ENCODE measurements at regions not wholly inside any gene's neighbourhood (a gene's known extent, or its start where the extent isn't known, plus 50 kb on each side); places are given as distances from the start of the nearest gene placed in this dataset.
A peak's percentile ranks its signal among the peaks of the same experiment; 100 is the strongest.

- H3K9me3 ChIP-seq: no peaks in the 10 kb centered on the region
- TF ChIP-seq POLR2A (IDR thresholded peaks at IDR 0.05) (no peak), CTCF (IDR thresholded peaks at IDR 0.05) (no peak), EP300 (IDR thresholded peaks at IDR 0.05) (no peak), POLR2AphosphoS5 (IDR thresholded peaks at IDR 0.05) (no peak)
- H3K36me3 ChIP-seq: no peaks in the 10 kb centered on the region
- peak in 1 of 2 donors; percentile 3 for DNase-seq
- no peaks in the 10 kb centered on the region for H3K27me3 ChIP-seq
- WGBS, 2 donors: 87% methylated on average over 7 to 8 of the region's 8 CpGs
- H3K27ac ChIP-seq: no peak overlapping the region
- H3K4me3 ChIP-seq: no peak overlapping the region
- H3K4me1 ChIP-seq: peaks cover 0 to 9% (median 3%) of the 10 kb centered on the region in 4 donors
- ATAC-seq (ENCODE audit: low FRiP score in 2 of 2): no peak
Measured at GRCh38 chr17:77742579-77742978, 215.9 kb upstream of the TNRC6C start.

- Histone ChIP-seq H3K27me3 (no peaks in the 10 kb centered on the region), H3K27ac (no peak overlapping the region), H3K4me3 (no peak overlapping the region), H3K4me1 (no peaks in the 10 kb centered on the region), H3K36me3 (no peaks in the 10 kb centered on the region), H3K9me3 (no peaks in the 10 kb centered on the region)
- 83 to 89% methylated on average over 20 to 21 of the region's 21 CpGs for WGBS, 2 donors
- DNase-seq (peak in 1 of 2 donors; percentile 15), ATAC-seq (ENCODE audit: low FRiP score in 2 of 2) (peak in 1 of 2 donors; percentile 50)
- TF ChIP-seq POLR2AphosphoS5 (IDR thresholded peaks at IDR 0.05) (no peak), EP300 (IDR thresholded peaks at IDR 0.05) (no peak), POLR2A (IDR thresholded peaks at IDR 0.05) (no peak), CTCF (IDR thresholded peaks at IDR 0.05) (no peak)
Measured at GRCh38 chr17:77744066-77744988, 214.2 kb upstream of the TNRC6C start.

- Histone ChIP-seq H3K27ac (no peak overlapping the region), H3K27me3 (no peaks in the 10 kb centered on the region), H3K9me3 (no peaks in the 10 kb centered on the region), H3K4me3 (no peak overlapping the region), H3K36me3 (no peaks in the 10 kb centered on the region), H3K4me1 (no peaks in the 10 kb centered on the region)
- TF ChIP-seq POLR2A (IDR thresholded peaks at IDR 0.05) (no peak), CTCF (IDR thresholded peaks at IDR 0.05) (no peak), POLR2AphosphoS5 (IDR thresholded peaks at IDR 0.05) (no peak), EP300 (IDR thresholded peaks at IDR 0.05) (no peak)
- DNase-seq: no peak
- ATAC-seq (ENCODE audit: low FRiP score in 2 of 2): no peak
- 97 to 100% methylated on average over 2 of the region's 2 CpGs for WGBS, 2 donors
Measured at GRCh38 chr17:77745702-77746101, 212.8 kb upstream of the TNRC6C start.

GRCh38 chr17:77746393-77746792 lies 212.1 kb upstream of the TNRC6C start:
- Histone ChIP-seq H3K36me3 (no peaks in the 10 kb centered on the region), H3K27ac (no peak overlapping the region), H3K27me3 (no peaks in the 10 kb centered on the region), H3K9me3 (no peaks in the 10 kb centered on the region), H3K4me1 (no peaks in the 10 kb centered on the region), H3K4me3 (no peak overlapping the region)
- WGBS, 2 donors: 96 to 99% methylated on average over 6 to 8 of the region's 8 CpGs
- ATAC-seq (ENCODE audit: low FRiP score in 2 of 2) (peak in 1 of 2 donors; percentile 11), DNase-seq (peak in 1 of 2 donors; percentile 6)
- no peak for TF ChIP-seq POLR2AphosphoS5 (IDR thresholded peaks at IDR 0.05)
- no peak for TF ChIP-seq POLR2A (IDR thresholded peaks at IDR 0.05)
- no peak for TF ChIP-seq CTCF (IDR thresholded peaks at IDR 0.05)
- TF ChIP-seq EP300 (IDR thresholded peaks at IDR 0.05): no peak

Measured in upper lobe of left lung (tissue), 6 donors.